Naive thymus-derived CD4-positive, alpha-beta T cell (primary cell): ENCODE measurements at regions not wholly inside any gene's neighbourhood (a gene's known extent, or its start where the extent isn't known, plus 50 kb on each side); places are given as distances from the start of the nearest gene placed in this dataset.

Experiments used
- ATAC-seq: fragments of 150-1000 bp; cut with Tn5 transposase; 2 replicates; pipeline ENCODE4 v1.10.0; 2021; ENCODE audit warnings: mild to moderate bottlenecking, moderate library complexity
- CTCF ChIA-PET: fragments of 350-600 bp; sonication (Branson Sonifier 250); formaldehyde crosslinking; loops from one replicate; lab custom pipeline; 2021; ENCODE audit warnings: antibody characterized with exemption; lab: Charles Lee
- POLR2A ChIA-PET: fragments of 350-600 bp; sonication (Branson Sonifier 250); formaldehyde crosslinking; loops from one replicate; lab custom pipeline; 2021; ENCODE audit warnings: antibody characterized with exemption, inconsistent platforms; lab: Charles Lee
- DNase-seq, 9 donors: peaks; one replicate each; pipeline versions ENCODE4 v3.0.0 to v3.0.0-alpha.2; 2020 to 2022; ENCODE audit warnings: mixed read lengths in 1 of 9
- H3K27ac ChIP-seq: one replicate; pipeline ENCODE4 v1.7.0; 2013; ENCODE audit warnings: mild to moderate bottlenecking, low read depth, low read length, moderate library complexity
- H3K27me3 ChIP-seq, 2 donors: one replicate each; pipeline ENCODE4 v1.7.0; 2013; ENCODE audit warnings: low read length in 2 of 2, mild to moderate bottlenecking in 2 of 2, moderate library complexity in 2 of 2; ENCODE audit not compliant: control insufficient read depth in 2 of 2, insufficient read depth in 2 of 2
- H3K36me3 ChIP-seq, 3 experiments: 1 replicate in 2 of 3; 2 replicates in 1 of 3; pipeline ENCODE4 v1.7.0; 2013; ENCODE audit warnings: low read length in 3 of 3, mild to moderate bottlenecking in 3 of 3, moderate library complexity in 1 of 3; ENCODE audit not compliant: insufficient read depth in 3 of 3, control insufficient read depth in 2 of 3
- H3K4me1 ChIP-seq, 2 donors: one replicate each; pipeline ENCODE4 v1.7.0; 2013; ENCODE audit warnings: low read length in 2 of 2, mild to moderate bottlenecking in 2 of 2, moderate library complexity in 1 of 2; ENCODE audit not compliant: control insufficient read depth in 2 of 2, insufficient read depth in 2 of 2
- H3K4me3 ChIP-seq: 2 replicates; pipeline ENCODE4 v1.7.0; 2013; ENCODE audit warnings: mild to moderate bottlenecking, low read length
- H3K9me3 ChIP-seq, 3 experiments: 1 replicate in 2 of 3; 2 replicates in 1 of 3; pipeline ENCODE4 v1.7.0; 2013; ENCODE audit warnings: low read length in 3 of 3; ENCODE audit not compliant: control insufficient read depth in 2 of 3
- H3K27ac Mint-ChIP-seq, 9 donors: one replicate each; pipeline ENCODE4 v1.8.0; 2020 to 2022; ENCODE audit warnings: mixed read lengths in 9 of 9, mild to moderate bottlenecking in 8 of 9, moderate library complexity in 5 of 9, inconsistent platforms in 2 of 9
- H3K27me3 Mint-ChIP-seq, 5 donors: one replicate each; pipeline ENCODE4 v1.8.0; 2021 to 2022; ENCODE audit warnings: mixed read lengths in 5 of 5, mild to moderate bottlenecking in 1 of 5
- H3K36me3 Mint-ChIP-seq, 5 donors: one replicate each; pipeline ENCODE4 v1.8.0; 2020 to 2022; ENCODE audit warnings: mixed read lengths in 5 of 5, mild to moderate bottlenecking in 3 of 5, inconsistent platforms in 1 of 5
- H3K4me1 Mint-ChIP-seq, 7 donors: one replicate each; pipeline ENCODE4 v1.8.0; 2020 to 2022; ENCODE audit warnings: mixed read lengths in 7 of 7, mild to moderate bottlenecking in 3 of 7, inconsistent platforms in 1 of 7
- H3K4me3 Mint-ChIP-seq, 10 donors: one replicate each; pipeline ENCODE4 v1.8.0; 2020 to 2022; ENCODE audit warnings: mild to moderate bottlenecking in 10 of 10, mixed read lengths in 10 of 10, moderate library complexity in 6 of 10, inconsistent platforms in 2 of 10
- H3K9me3 Mint-ChIP-seq, 11 donors: one replicate each; pipeline ENCODE4 v1.8.0; 2020 to 2022; ENCODE audit warnings: mixed read lengths in 11 of 11, mild to moderate bottlenecking in 4 of 11, inconsistent platforms in 1 of 11, moderate library complexity in 1 of 11
- intact Hi-C, 2 donors: fragments of 100-400 bp; cut with micrococcal nuclease; formaldehyde crosslinking; loops; one replicate each; pipeline ENCODE4 v1.15.1; 2023

- no peaks in the 10 kb centered on the region for H3K36me3 Mint-ChIP-seq
- ATAC-seq (no peak), DNase-seq (no peak)
- H3K27me3 Mint-ChIP-seq, result no peaks in the 10 kb centered on the region
- no peak overlapping the region for H3K27ac Mint-ChIP-seq
- peaks cover 0 to 19% (median 8%) of the 10 kb centered on the region in 11 donors for H3K9me3 Mint-ChIP-seq
- intact Hi-C loops, result no loop called here
- Histone ChIP-seq H3K27me3 (no peaks in the 10 kb centered on the region), H3K4me1 (no peaks in the 10 kb centered on the region), H3K27ac (no peak overlapping the region), H3K4me3 (no peak overlapping the region), H3K36me3 (no peaks in the 10 kb centered on the region), H3K9me3 (no peaks in the 10 kb centered on the region)
- POLR2A ChIA-PET, result no interaction called here
- no peaks in the 10 kb centered on the region for H3K4me1 Mint-ChIP-seq
- CTCF ChIA-PET, result no interaction called here
- H3K4me3 Mint-ChIP-seq, result no peak overlapping the region
These were observed 209.1 kb upstream of the FAT1 start for GRCh38 chr4:186932631-186933187.

- no peak overlapping the region for H3K27ac ChIP-seq
- no peaks in the 10 kb centered on the region for H3K4me1 ChIP-seq
- ATAC-seq, result no peak
- CTCF ChIA-PET, result no interaction called here
- no peaks in the 10 kb centered on the region for H3K36me3 ChIP-seq
- Mint-ChIP-seq H3K36me3 (no peaks in the 10 kb centered on the region), H3K27me3 (no peaks in the 10 kb centered on the region), H3K9me3 (peaks cover 0 to 19% (median 10%) of the 10 kb centered on the region in 11 donors), H3K4me1 (no peaks in the 10 kb centered on the region), H3K27ac (no peak overlapping the region), H3K4me3 (no peak overlapping the region)
- H3K9me3 ChIP-seq, result no peaks in the 10 kb centered on the region
- H3K27me3 ChIP-seq, result no peaks in the 10 kb centered on the region
- POLR2A ChIA-PET, result no interaction called here
- no peak for DNase-seq
- intact Hi-C loops, result no loop called here
- no peak overlapping the region for H3K4me3 ChIP-seq
These were observed 210.6 kb upstream of the FAT1 start for GRCh38 chr4:186934244-186934643.

GRCh38 chr4:186934841-186935443 is 211.3 kb upstream of the FAT1 start:
- Mint-ChIP-seq H3K27me3 (no peaks in the 10 kb centered on the region), H3K36me3 (no peaks in the 10 kb centered on the region), H3K9me3 (peaks cover 0 to 18% (median 9%) of the 10 kb centered on the region in 11 donors), H3K27ac (no peak overlapping the region), H3K4me1 (no peaks in the 10 kb centered on the region), H3K4me3 (no peak overlapping the region)
- intact Hi-C loops, result no loop called here
- ATAC-seq (no peak), DNase-seq (no peak)
- H3K9me3 ChIP-seq, result no peaks in the 10 kb centered on the region
- POLR2A ChIA-PET, result no interaction called here
- CTCF ChIA-PET, result no interaction called here
- no peaks in the 10 kb centered on the region for H3K4me1 ChIP-seq
- H3K27ac ChIP-seq, result no peak overlapping the region
- no peaks in the 10 kb centered on the region for H3K27me3 ChIP-seq
- H3K4me3 ChIP-seq, result no peak overlapping the region
- no peaks in the 10 kb centered on the region for H3K36me3 ChIP-seq

GRCh38 chr4:186935901-186936300 is 212.2 kb upstream of the FAT1 start:
- H3K4me1 Mint-ChIP-seq, result no peaks in the 10 kb centered on the region
- POLR2A ChIA-PET, result no interaction called here
- no peaks in the 10 kb centered on the region for H3K36me3 Mint-ChIP-seq
- no peak overlapping the region for H3K4me3 Mint-ChIP-seq
- no peaks in the 10 kb centered on the region for H3K36me3 ChIP-seq
- no peaks in the 10 kb centered on the region for H3K27me3 ChIP-seq
- H3K27ac ChIP-seq, result no peak overlapping the region
- intact Hi-C loops, result no loop called here
- no peak for ATAC-seq
- no peak for DNase-seq
- H3K4me1 ChIP-seq, result no peaks in the 10 kb centered on the region
- H3K27ac Mint-ChIP-seq, result no peak overlapping the region
- H3K4me3 ChIP-seq, result no peak overlapping the region
- no peaks in the 10 kb centered on the region for H3K27me3 Mint-ChIP-seq
- H3K9me3 ChIP-seq, result no peaks in the 10 kb centered on the region
- peaks cover 0 to 15% (median 7%) of the 10 kb centered on the region in 11 donors for H3K9me3 Mint-ChIP-seq
- CTCF ChIA-PET, result no interaction called here

GRCh38 chr4:186936496-186937375 is 213.1 kb upstream of the FAT1 start:
- CTCF ChIA-PET, result no interaction called here

GRCh38 chr4:186939226-186939625 is 215.6 kb upstream of the FAT1 start:
- ChIA-PET POLR2A (no interaction called here), CTCF (interaction anchor here (0.7 kb wide), 1 partner anchor 10 kb away, joined by 3 read pairs; no protein-coding TSS in a partner anchor)
- Histone ChIP-seq H3K4me1 (no peaks in the 10 kb centered on the region), H3K4me3 (no peak overlapping the region), H3K9me3 (no peaks in the 10 kb centered on the region), H3K27ac (no peak overlapping the region), H3K36me3 (no peaks in the 10 kb centered on the region), H3K27me3 (no peaks in the 10 kb centered on the region)
- Mint-ChIP-seq H3K27ac (no peak overlapping the region), H3K9me3 (peaks cover 0 to 17% (median 4%) of the 10 kb centered on the region in 11 donors), H3K36me3 (no peaks in the 10 kb centered on the region), H3K4me3 (no peak overlapping the region), H3K27me3 (no peaks in the 10 kb centered on the region), H3K4me1 (no peaks in the 10 kb centered on the region)
- no peak for ATAC-seq
- DNase-seq, result no peak
- intact Hi-C loops, result no loop called here

More at GRCh38 chr4:186936496-186937375, 213.1 kb upstream of the FAT1 start:
- Histone ChIP-seq H3K27ac (no peak overlapping the region), H3K9me3 (no peaks in the 10 kb centered on the region), H3K4me3 (no peak overlapping the region), H3K27me3 (no peaks in the 10 kb centered on the region), H3K4me1 (no peaks in the 10 kb centered on the region), H3K36me3 (no peaks in the 10 kb centered on the region)
- Mint-ChIP-seq H3K9me3 (peaks cover 0 to 15% (median 5%) of the 10 kb centered on the region in 11 donors), H3K4me3 (no peak overlapping the region), H3K27me3 (no peaks in the 10 kb centered on the region), H3K4me1 (no peaks in the 10 kb centered on the region), H3K36me3 (no peaks in the 10 kb centered on the region), H3K27ac (no peak overlapping the region)
- intact Hi-C loops, result no loop called here
- ATAC-seq (no peak), DNase-seq (no peak)
- POLR2A ChIA-PET, result no interaction called here
